Activated CD8-positive, alpha-beta memory T cell treated with anti-CD3 and anti-CD28 coated beads, Interleukin-2, amount 10 ng/mL, durations not matched to agents 7 days and 5 days (primary cell): ENCODE measurements at regions not wholly inside any gene's neighbourhood (a gene's known extent, or its start where the extent isn't known, plus 50 kb on each side); places are given as distances from the start of the nearest gene placed in this dataset.
A peak's percentile ranks its signal among the peaks of the same experiment; 100 is the strongest.

Experiments used
- ATAC-seq: fragments of 150-1000 bp; cut with Tn5 transposase; one replicate; pipeline ENCODE4 v1.10.0; 2021; ENCODE audit warnings: moderate library complexity
- CTCF ChIA-PET: fragments of 350-600 bp; sonication (Branson Sonifier 250); formaldehyde crosslinking; loops from one replicate; lab custom pipeline; 2021; ENCODE audit warnings: antibody characterized with exemption; lab: Charles Lee
- DNase-seq: peaks from one replicate; pipeline ENCODE4 v3.0.0-alpha.2; 2020
- H3K27ac Mint-ChIP-seq: one replicate; pipeline ENCODE4 v1.8.0; 2021; ENCODE audit warnings: mild to moderate bottlenecking, mixed read lengths
- H3K27me3 Mint-ChIP-seq: one replicate; pipeline ENCODE4 v1.8.0; 2021; ENCODE audit warnings: mixed read lengths
- H3K36me3 Mint-ChIP-seq: one replicate; pipeline ENCODE4 v1.8.0; 2021; ENCODE audit warnings: mild to moderate bottlenecking, mixed read lengths
- H3K4me1 Mint-ChIP-seq: one replicate; pipeline ENCODE4 v1.8.0; 2021; ENCODE audit warnings: mixed read lengths
- H3K4me3 Mint-ChIP-seq: one replicate; pipeline ENCODE4 v1.8.0; 2021; ENCODE audit warnings: mild to moderate bottlenecking, moderate library complexity, mixed read lengths
- H3K9me3 Mint-ChIP-seq: one replicate; pipeline ENCODE4 v1.8.0; 2022; ENCODE audit warnings: low read depth, mixed read lengths

DNA sequence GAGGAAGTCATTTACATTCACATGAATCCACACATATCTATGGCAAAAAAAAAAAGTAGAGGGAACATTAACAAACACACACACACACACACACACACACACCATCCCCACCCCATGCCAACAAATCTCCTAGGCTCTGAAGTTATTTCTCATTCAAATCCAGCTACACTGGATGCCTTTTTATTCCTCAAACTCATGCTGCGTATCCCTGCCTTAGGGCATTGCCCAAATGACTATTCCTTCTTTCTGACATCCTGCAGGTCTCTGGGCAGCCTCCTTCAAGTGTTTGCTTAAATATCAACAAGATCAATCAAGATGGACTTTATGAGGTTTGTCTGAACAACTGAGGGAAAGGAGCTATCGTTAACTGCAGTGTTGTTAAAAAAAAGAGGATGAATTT lies 106.5 kb upstream of the FAM9A start:
- CTCF ChIA-PET: no interaction called here
- no peak overlapping the region for H3K27ac Mint-ChIP-seq
- no peak for ATAC-seq
- no peak for DNase-seq
- H3K36me3 Mint-ChIP-seq: no peaks in the 10 kb centered on the region
- H3K4me1 Mint-ChIP-seq: no peaks in the 10 kb centered on the region
- H3K27me3 Mint-ChIP-seq: peaks cover 19% of the 10 kb centered on the region
- no peak overlapping the region for H3K4me3 Mint-ChIP-seq
- H3K9me3 Mint-ChIP-seq: no peaks in the 10 kb centered on the region

GRCh38 chrX:8906299-8906938 lies 105.2 kb upstream of the FAM9A start:
- Mint-ChIP-seq H3K27ac (no peak overlapping the region), H3K36me3 (no peaks in the 10 kb centered on the region), H3K9me3 (no peaks in the 10 kb centered on the region), H3K4me1 (no peaks in the 10 kb centered on the region), H3K27me3 (peaks cover 21% of the 10 kb centered on the region), H3K4me3 (no peak overlapping the region)
- DNase-seq: no peak
- CTCF ChIA-PET: no interaction called here
- ATAC-seq: no peak

DNA sequence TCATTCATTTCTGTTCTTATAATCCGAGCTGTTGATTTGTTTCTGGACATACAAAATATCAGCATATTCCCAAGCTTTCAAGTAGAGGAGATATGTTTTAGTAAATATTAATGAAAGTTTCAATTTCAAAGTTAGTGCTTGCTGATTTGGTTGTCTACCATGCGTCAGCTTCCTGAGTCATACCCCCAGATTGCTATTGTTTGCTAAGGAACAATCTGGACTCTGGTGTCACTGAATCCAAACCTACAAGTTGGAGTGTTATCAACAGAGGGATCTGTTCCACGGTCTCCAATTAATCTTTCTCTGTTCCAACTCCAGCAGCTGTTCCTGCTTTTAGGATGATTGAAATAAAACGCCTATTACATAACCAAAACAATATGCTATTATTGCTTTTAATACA lies 96.1 kb upstream of the FAM9A start:
- no peaks in the 10 kb centered on the region for H3K9me3 Mint-ChIP-seq
- H3K27ac Mint-ChIP-seq: no peak overlapping the region
- CTCF ChIA-PET: no interaction called here
- H3K36me3 Mint-ChIP-seq: no peaks in the 10 kb centered on the region
- DNase-seq: no peak
- no peaks in the 10 kb centered on the region for H3K4me1 Mint-ChIP-seq
- no peak overlapping the region for H3K4me3 Mint-ChIP-seq
- H3K27me3 Mint-ChIP-seq: peaks cover 3% of the 10 kb centered on the region
- no peak for ATAC-seq

GRCh38 chrX:8890794-8891193 lies 89.6 kb upstream of the FAM9A start:
- H3K4me3 Mint-ChIP-seq: no peak overlapping the region
- no peaks in the 10 kb centered on the region for H3K36me3 Mint-ChIP-seq
- peaks cover 6% of the 10 kb centered on the region for H3K27me3 Mint-ChIP-seq
- no peak for DNase-seq
- H3K4me1 Mint-ChIP-seq: no peaks in the 10 kb centered on the region
- H3K27ac Mint-ChIP-seq: no peak overlapping the region
- no peaks in the 10 kb centered on the region for H3K9me3 Mint-ChIP-seq
- CTCF ChIA-PET: no interaction called here
- no peak for ATAC-seq

DNA sequence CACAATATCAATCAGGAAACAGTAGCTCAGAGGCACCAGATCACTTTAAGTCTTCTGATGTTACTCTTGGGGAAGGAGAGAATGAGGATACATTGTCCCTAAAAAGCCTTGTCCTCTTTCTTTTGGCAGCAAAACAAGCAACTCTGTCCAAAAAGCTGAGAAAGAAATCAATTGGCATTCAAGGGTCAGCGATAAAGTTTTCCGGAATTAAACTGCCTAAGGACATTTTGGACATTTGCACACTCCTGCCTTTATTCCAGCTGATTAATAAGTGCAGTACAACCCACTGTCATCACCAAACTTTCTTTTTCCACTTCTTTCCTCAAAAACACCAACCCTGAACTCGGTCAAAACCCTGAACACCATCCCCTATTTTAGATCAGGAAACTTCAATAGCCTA lies 85.8 kb upstream of the FAM9A start:
- no peak overlapping the region for H3K27ac Mint-ChIP-seq
- H3K4me1 Mint-ChIP-seq: no peaks in the 10 kb centered on the region
- H3K36me3 Mint-ChIP-seq: no peaks in the 10 kb centered on the region
- no peaks in the 10 kb centered on the region for H3K9me3 Mint-ChIP-seq
- DNase-seq (no peak), ATAC-seq (no peak)
- H3K27me3 Mint-ChIP-seq: peaks cover 9% of the 10 kb centered on the region
- H3K4me3 Mint-ChIP-seq: no peak overlapping the region
- CTCF ChIA-PET: no interaction called here

- Mint-ChIP-seq H3K9me3 (no peaks in the 10 kb centered on the region), H3K27ac (no peak overlapping the region), H3K36me3 (no peaks in the 10 kb centered on the region), H3K4me1 (no peaks in the 10 kb centered on the region), H3K27me3 (peaks cover 15% of the 10 kb centered on the region), H3K4me3 (no peak overlapping the region)
- ATAC-seq (peak; percentile 42), DNase-seq (peak; percentile 42)
- CTCF ChIA-PET: interaction anchor here (0.8 kb wide), 1 partner anchor 8 kb away, joined by 5 read pairs; no protein-coding TSS in a partner anchor
These were observed 78.6 kb upstream of the FAM9A start for GRCh38 chrX:8879750-8880149.

DNA sequence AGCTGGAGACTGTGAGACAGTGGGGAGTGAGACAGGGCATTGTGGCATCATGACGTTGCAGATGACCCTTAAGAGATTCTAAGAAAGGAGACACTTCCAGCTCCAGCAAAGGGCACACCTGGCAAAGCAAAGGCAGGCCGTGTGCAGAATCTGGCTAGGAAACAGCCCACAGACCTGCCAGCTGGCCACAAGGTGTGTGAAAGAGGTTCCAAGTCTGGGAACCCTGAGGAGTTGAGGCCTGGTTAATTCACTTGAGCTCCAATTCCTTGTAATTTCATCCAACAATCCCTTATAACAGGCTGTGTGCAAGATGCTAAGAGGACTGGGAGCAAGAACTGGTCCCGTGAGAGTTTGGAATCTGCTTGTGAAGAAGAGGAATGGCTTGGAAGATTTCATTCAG lies 72.8 kb upstream of the FAM9A start:
- no peak for DNase-seq

GRCh38 chrX:8873102-8873501 lies 71.9 kb upstream of the FAM9A start:
- H3K36me3 Mint-ChIP-seq: no peaks in the 10 kb centered on the region
- peaks cover 10% of the 10 kb centered on the region for H3K27me3 Mint-ChIP-seq
- H3K27ac Mint-ChIP-seq: no peak overlapping the region
- H3K4me3 Mint-ChIP-seq: no peak overlapping the region
- H3K4me1 Mint-ChIP-seq: no peaks in the 10 kb centered on the region
- ATAC-seq (no peak), DNase-seq (no peak)
- CTCF ChIA-PET: no interaction called here
- H3K9me3 Mint-ChIP-seq: no peaks in the 10 kb centered on the region

More for the DNA sequence above, 72.8 kb upstream of the FAM9A start:
- H3K27ac Mint-ChIP-seq: no peak overlapping the region
- no peak overlapping the region for H3K4me3 Mint-ChIP-seq
- H3K27me3 Mint-ChIP-seq: peaks cover 10% of the 10 kb centered on the region
- no peaks in the 10 kb centered on the region for H3K4me1 Mint-ChIP-seq
- no peaks in the 10 kb centered on the region for H3K9me3 Mint-ChIP-seq
- CTCF ChIA-PET: no interaction called here
- ATAC-seq: no peak
- H3K36me3 Mint-ChIP-seq: no peaks in the 10 kb centered on the region

DNA sequence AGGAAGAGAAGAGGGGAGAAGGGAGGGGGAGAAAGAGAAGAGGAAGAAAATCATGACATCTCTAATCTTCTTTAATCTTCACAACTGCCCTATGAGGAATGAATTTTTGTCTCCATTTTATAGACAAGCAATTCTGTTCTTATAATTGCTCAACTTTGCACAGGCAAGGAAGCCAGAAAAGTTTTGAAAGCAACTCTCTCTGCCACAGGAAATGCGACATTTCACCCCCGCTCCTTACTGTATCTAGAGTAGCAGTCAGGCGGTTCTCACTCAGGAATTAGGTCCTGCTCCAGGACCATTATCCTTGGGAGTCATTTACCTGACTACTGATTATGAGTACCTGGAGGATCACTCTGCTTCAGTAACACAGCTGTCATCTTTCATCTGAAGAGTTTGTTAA lies 69.2 kb upstream of the FAM9A start:
- CTCF ChIA-PET: no interaction called here
- DNase-seq (no peak), ATAC-seq (no peak)
- Mint-ChIP-seq H3K9me3 (no peaks in the 10 kb centered on the region), H3K27me3 (peaks cover 10% of the 10 kb centered on the region), H3K27ac (no peak overlapping the region), H3K4me3 (no peak overlapping the region), H3K36me3 (no peaks in the 10 kb centered on the region), H3K4me1 (no peaks in the 10 kb centered on the region)

DNA sequence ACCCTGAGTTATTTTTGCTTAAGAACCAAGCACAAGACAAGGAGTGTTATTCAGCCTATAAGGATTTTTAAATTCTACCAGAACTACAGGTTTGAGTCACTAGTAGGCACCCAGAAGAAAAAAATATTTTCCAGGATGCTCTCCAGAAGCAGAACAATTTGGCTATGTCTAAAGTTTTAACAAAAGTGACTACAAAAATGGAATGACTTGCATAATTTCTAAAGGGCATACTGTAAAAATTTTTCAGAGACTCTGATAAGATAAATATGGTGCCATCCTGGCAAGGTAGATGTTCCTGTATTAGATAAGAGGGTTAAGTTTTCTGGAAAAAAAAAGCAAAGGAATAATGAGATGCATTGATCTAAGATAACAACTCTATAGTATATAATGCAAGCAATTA lies 68.6 kb upstream of the FAM9A start:
- no peak for DNase-seq
- CTCF ChIA-PET: no interaction called here
- Mint-ChIP-seq H3K36me3 (no peaks in the 10 kb centered on the region), H3K4me1 (no peaks in the 10 kb centered on the region), H3K27ac (no peak overlapping the region), H3K27me3 (peaks cover 7% of the 10 kb centered on the region), H3K9me3 (no peaks in the 10 kb centered on the region), H3K4me3 (no peak overlapping the region)
- ATAC-seq: no peak

DNA sequence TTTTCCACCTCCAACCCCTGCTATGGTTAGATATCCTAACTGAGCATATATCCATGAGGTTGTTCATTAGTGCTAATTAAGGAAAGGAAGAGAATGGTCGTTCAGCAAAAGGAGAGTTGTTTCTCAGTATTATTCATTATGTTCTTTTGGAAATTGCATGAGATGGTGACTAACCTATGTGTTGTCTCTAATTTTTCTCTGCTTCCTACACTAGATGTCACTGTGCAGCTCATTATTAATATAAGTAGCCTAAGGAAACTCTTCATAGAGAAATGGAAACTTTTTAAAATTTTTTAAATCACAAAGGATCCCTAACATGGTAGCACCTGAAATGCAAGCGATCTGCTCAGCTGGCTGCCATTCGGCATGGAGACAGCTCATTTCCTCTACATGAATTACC lies 67.7 kb upstream of the FAM9A start:
- H3K9me3 Mint-ChIP-seq: no peaks in the 10 kb centered on the region
- peaks cover 7% of the 10 kb centered on the region for H3K27me3 Mint-ChIP-seq
- no peaks in the 10 kb centered on the region for H3K36me3 Mint-ChIP-seq
- H3K4me1 Mint-ChIP-seq: no peaks in the 10 kb centered on the region
- no peak for DNase-seq
- ATAC-seq: no peak
- CTCF ChIA-PET: no interaction called here
- no peak overlapping the region for H3K4me3 Mint-ChIP-seq
- H3K27ac Mint-ChIP-seq: no peak overlapping the region

GRCh38 chrX:8868070-8868773 lies 67.0 kb upstream of the FAM9A start:
- CTCF ChIA-PET: no interaction called here

GRCh38 chrX:8867406-8867805 lies 66.2 kb upstream of the FAM9A start:
- ATAC-seq: no peak
- no peaks in the 10 kb centered on the region for H3K9me3 Mint-ChIP-seq
- H3K36me3 Mint-ChIP-seq: no peaks in the 10 kb centered on the region
- peaks cover 6% of the 10 kb centered on the region for H3K27me3 Mint-ChIP-seq
- no peak for DNase-seq
- CTCF ChIA-PET: no interaction called here
- no peaks in the 10 kb centered on the region for H3K4me1 Mint-ChIP-seq
- H3K4me3 Mint-ChIP-seq: no peak overlapping the region
- no peak overlapping the region for H3K27ac Mint-ChIP-seq

More at GRCh38 chrX:8868070-8868773, 67.0 kb upstream of the FAM9A start:
- H3K4me1 Mint-ChIP-seq: no peaks in the 10 kb centered on the region
- no peak overlapping the region for H3K4me3 Mint-ChIP-seq
- peaks cover 7% of the 10 kb centered on the region for H3K27me3 Mint-ChIP-seq
- no peaks in the 10 kb centered on the region for H3K36me3 Mint-ChIP-seq
- no peak for ATAC-seq
- no peak overlapping the region for H3K27ac Mint-ChIP-seq
- DNase-seq: no peak
- H3K9me3 Mint-ChIP-seq: no peaks in the 10 kb centered on the region

DNA sequence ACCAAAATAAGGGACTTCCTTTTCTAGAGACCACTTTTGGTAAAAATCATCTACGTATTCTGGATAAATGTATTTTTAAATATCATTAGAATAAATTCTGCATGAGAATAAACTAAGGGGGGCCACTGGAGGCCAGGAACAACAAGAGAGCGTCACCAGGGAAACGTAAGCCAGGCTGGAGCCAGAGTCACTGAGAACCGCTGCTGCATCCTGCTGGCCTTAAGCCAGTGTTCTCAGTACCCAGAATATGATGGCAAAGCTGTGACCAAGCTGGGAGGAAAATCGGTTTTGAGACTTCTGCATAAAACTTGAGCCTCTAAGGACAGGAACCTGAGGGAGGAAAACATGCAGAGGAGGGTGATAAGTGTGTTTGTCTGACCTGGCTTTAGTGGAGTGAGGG lies 63.0 kb upstream of the FAM9A start:
- no peaks in the 10 kb centered on the region for H3K4me1 Mint-ChIP-seq
- CTCF ChIA-PET: no interaction called here

More for the DNA sequence above, 63.0 kb upstream of the FAM9A start:
- ATAC-seq: no peak
- DNase-seq: no peak
- Mint-ChIP-seq H3K9me3 (no peaks in the 10 kb centered on the region), H3K27me3 (peaks cover 4% of the 10 kb centered on the region), H3K27ac (no peak overlapping the region), H3K4me3 (no peak overlapping the region), H3K36me3 (no peaks in the 10 kb centered on the region)
